Astrocyte of the spinal cord (primary cell): ENCODE measurements at regions not wholly inside any gene's neighbourhood (a gene's known extent, or its start where the extent isn't known, plus 50 kb on each side); places are given as distances from the start of the nearest gene placed in this dataset.

Source experiments
- DNase-seq: peaks from one replicate; pipeline ENCODE4 v3.0.0; 2011; ENCODE audit warnings: low read depth, low spot score
- H3K4me3 ChIP-seq: 2 replicates; pipeline ENCODE4 v1.5.1; 2011; ENCODE audit warnings: low read depth, mild to moderate bottlenecking, low read length, moderate library complexity
- in situ Hi-C: cut with HindIII; loops from 2 replicates; pipeline ENCODE4 v1.10.0; 2017; ENCODE audit warnings: low sequenced_read_pairs
- TF ChIP-seq, protein P1 (sequence below): IDR thresholded peaks from 2 replicates; pipeline ENCODE4 v1.5.1; 2012; ENCODE audit warnings: low read depth, mild to moderate bottlenecking, low read length, inconsistent platforms

DNA sequence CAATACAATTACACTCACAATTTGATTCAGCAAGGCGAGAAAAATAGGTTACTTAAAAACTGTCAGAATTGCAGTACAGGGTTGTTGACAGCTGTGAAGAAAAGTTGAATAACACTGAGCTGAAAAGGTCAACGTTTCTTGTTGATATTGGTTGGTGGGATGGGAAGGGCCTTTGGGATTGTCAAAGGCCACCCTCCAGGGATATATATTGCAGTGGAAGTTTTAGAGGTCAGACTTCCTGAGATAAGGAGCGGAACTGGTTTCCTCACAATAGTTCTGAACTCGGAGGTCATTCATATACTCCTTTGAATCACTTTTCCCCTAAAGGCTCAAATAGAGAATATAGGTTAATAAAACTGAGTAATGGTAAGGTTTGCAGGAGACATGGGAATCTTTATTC lies 417.2 kb downstream of the RAPGEF2 start:
- in situ Hi-C loops: no loop called here
- TF ChIP-seq, protein P1, sequence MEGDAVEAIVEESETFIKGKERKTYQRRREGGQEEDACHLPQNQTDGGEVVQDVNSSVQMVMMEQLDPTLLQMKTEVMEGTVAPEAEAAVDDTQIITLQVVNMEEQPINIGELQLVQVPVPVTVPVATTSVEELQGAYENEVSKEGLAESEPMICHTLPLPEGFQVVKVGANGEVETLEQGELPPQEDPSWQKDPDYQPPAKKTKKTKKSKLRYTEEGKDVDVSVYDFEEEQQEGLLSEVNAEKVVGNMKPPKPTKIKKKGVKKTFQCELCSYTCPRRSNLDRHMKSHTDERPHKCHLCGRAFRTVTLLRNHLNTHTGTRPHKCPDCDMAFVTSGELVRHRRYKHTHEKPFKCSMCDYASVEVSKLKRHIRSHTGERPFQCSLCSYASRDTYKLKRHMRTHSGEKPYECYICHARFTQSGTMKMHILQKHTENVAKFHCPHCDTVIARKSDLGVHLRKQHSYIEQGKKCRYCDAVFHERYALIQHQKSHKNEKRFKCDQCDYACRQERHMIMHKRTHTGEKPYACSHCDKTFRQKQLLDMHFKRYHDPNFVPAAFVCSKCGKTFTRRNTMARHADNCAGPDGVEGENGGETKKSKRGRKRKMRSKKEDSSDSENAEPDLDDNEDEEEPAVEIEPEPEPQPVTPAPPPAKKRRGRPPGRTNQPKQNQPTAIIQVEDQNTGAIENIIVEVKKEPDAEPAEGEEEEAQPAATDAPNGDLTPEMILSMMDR: no peak
- H3K4me3 ChIP-seq: no peak overlapping the region
- DNase-seq: no peak

DNA sequence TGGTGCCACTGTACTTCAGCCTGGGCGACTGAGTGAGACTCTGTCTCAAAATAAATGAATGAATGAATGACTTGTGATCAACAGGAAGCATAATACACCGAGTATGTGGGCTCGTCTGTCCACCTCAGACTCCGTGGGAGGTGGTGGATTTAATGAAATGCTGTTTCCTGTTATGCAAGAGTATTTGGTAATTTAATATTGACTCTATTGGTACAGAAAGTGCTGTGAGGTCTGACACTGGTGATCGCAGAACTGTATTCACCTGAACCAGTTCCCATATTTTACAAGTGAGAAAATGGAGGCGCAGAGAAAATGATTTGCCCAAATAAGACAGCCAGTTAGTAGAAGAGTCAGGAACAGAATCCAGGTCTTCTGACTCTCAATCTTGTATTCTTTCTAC lies 423.3 kb downstream of the RAPGEF2 start:
- no peak overlapping the region for H3K4me3 ChIP-seq
- DNase-seq: no peak
- TF ChIP-seq, protein P1: no peak
- in situ Hi-C loops: no loop called here

DNA sequence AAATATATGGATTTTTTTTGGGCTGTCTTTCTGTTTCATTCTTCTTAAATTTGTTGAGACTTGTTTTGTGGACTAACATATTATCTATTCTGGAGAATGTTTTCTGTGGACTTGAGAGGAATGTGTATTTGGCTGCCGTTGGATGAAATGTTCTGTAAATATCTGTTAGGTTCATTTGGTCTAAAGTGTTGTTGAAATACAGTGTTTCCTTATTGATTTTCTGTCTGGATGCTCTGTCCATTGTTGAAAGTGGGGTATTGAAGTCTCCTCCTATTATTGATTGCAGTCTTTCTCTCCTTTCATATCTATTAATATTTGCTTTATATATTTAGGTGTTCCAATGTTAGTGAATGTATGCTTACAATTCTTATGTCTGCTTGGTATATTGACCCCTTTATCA lies 431.8 kb downstream of the RAPGEF2 start:
- in situ Hi-C loops: no loop called here
- TF ChIP-seq, protein P1: no peak
- DNase-seq: no peak
- H3K4me3 ChIP-seq: no peak overlapping the region

DNA sequence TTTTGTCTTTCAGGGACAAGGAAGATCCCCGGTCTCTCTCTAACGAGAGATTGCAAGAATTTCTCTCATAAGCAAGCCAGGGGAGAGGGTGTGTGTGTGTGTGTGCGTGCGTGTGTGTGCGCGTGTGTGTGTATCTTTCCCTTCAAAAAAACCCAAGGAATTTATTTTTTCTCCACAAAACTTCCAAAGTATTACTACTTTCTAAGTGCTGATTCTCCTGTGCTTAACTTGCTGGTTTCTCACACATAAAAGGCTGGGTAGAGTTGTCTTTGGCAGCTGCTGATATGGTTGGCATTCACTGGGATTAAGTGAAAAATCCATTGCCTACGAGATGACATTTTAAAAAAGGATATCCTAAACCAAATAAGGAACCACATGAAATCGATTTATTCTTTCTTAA lies 435.7 kb downstream of the RAPGEF2 start:
- TF ChIP-seq, protein P1: no peak
- in situ Hi-C loops: no loop called here
- no peak for DNase-seq
- no peak overlapping the region for H3K4me3 ChIP-seq

DNA sequence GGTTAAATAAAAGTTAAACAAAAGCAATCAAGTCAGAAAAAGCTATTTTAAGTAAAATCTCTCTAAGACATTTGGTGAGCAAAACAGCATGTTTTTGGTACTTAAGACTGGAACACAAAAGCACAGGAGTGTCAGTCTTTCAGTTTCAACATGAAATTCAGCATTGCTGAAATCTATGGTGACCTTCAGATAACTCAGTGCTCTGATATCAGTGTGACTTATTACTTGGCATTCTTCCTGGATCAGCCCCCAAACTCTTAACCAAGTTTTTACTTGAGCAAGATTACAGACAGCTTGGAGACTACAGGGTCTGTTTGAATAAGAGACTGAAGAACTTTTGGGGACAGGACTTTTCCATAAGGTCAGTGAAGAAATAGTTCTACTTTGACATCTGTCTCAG lies 437.2 kb downstream of the RAPGEF2 start:
- no peak overlapping the region for H3K4me3 ChIP-seq
- no peak for DNase-seq
- in situ Hi-C loops: no loop called here
- TF ChIP-seq, protein P1: no peak

DNA sequence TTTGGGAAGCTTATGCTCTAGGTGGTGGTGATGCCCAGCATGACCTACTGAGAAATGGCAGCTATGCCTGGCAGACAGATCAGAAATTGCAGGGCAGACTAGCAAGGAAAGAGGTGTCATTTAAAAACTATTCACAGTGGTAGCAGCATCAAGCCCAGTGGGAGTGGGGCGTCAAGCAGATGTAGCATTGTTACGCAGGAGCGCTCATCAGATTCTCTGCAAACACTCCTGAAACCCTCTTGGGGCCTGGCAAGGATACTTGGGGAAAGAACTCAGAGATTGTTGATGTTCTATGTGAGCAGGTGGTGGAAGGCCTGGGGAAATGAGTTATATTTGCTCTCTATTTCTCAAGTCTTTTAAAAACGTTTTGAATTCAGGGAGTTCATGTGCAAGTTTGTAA lies 437.6 kb downstream of the RAPGEF2 start:
- DNase-seq: no peak
- in situ Hi-C loops: no loop called here
- TF ChIP-seq, protein P1: no peak

DNA sequence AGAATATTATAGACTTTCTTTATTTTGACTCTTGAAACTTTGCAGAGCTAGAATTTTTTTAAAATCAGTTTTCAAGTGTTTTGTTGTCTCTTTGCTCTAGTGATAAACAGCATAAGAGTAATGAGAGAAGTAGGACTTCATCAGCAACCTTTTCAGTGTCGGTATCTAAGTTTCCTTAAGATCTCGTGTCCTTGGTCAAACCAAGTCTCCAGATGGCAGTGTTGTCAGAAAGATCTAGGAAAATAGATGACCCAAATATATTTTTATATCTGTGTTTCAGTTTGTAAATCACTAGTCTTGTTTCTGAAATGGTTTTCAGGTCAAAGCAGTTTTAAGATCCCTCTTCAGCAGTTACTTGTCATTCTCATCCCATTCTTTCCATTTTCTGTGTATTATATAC lies 438.3 kb downstream of the RAPGEF2 start:
- H3K4me3 ChIP-seq: no peak overlapping the region
- DNase-seq: no peak
- in situ Hi-C loops: no loop called here
- TF ChIP-seq, protein P1: no peak

More for the DNA sequence above, 437.6 kb downstream of the RAPGEF2 start:
- no peak overlapping the region for H3K4me3 ChIP-seq
